Pancreas (tissue), 10 donors: ENCODE measurements at regions not wholly inside any gene's neighbourhood (a gene's known extent, or its start where the extent isn't known, plus 50 kb on each side); places are given as distances from the start of the nearest gene placed in this dataset.

Experiments used
- ATAC-seq, 4 donors: fragments of 200-7000 bp; cut with Tn5 transposase; one replicate each; pipeline versions ENCODE4 v1.8.0 to v1.9.1; 2020; ENCODE audit warnings: mild to moderate bottlenecking in 4 of 4, moderate library complexity in 4 of 4
- DNase-seq, 6 donors: peaks; one replicate each; pipeline ENCODE4 v3.0.0-alpha.2; 2020
- FAIRE-seq: peaks from 2 replicates; lab custom pipeline; 2012; peaks lifted over from hg19 to GRCh38; lab: Jason Lieb, UNC
- H3K27ac ChIP-seq, 4 donors: fragments of 200-600 bp; sonication (generic); 1 replicate in 3 of 4; 2 replicates in 1 of 4; pipeline versions ENCODE4 v1.5.0 to v1.8.0; 2020
- H3K27me3 ChIP-seq, 4 donors: fragments of 200-600 bp; one replicate each; pipeline ENCODE4 v1.8.0; 2021
- H3K36me3 ChIP-seq, 3 donors: fragments of 200-600 bp; sonication (generic) in 1 of 3; one replicate each; pipeline versions ENCODE4 v1.5.0 to v1.8.0; 2020 to 2021
- H3K4me1 ChIP-seq, 3 donors: fragments of 200-600 bp; one replicate each; pipeline ENCODE4 v1.8.0; 2021
- H3K4me3 ChIP-seq, 4 donors: fragments of 200-600 bp; sonication (generic) in 2 of 4; one replicate each; pipeline versions ENCODE4 v1.5.0 to v1.8.0; 2020 to 2021
- H3K9me3 ChIP-seq, 4 donors: fragments of 200-600 bp; one replicate each; pipeline ENCODE4 v1.8.0; 2021
- WGBS, 2 donors: extraction: QIAGEN DNeasy Blood & Tissue Kit; methylation state at CpG; one replicate each; pipeline ENCODE4 v1.1.7; 2013; 5-methylcytosine and 5-hydroxymethylcytosine counted together
- intact Hi-C, 3 donors: fragments of 100-400 bp; cut with DNase I; formaldehyde crosslinking; loops; one replicate each; pipeline versions ENCODE4 v1.11.1 to v1.14.2; 2022
- TF ChIP-seq, protein P1 (sequence below), 4 donors: fragments of 200-600 bp; sonication (generic) in 3 of 4; IDR thresholded peaks; one replicate each; pipeline versions ENCODE4 v1.5.0 to v1.8.0; 2021; ENCODE audit warnings: antibody characterized with exemption in 4 of 4
- donor health status: healthy with polysubstance abuse.
- donor health status: DM: no; HTN: no; CAD: no; lungs with moderate emphysema.
- donor health status: DM: no; HTN: no; CAD: no.
- donor health status: control.
- donor health status: control.
- donor health status: Bipolar disorder and iron deficiency.
- donor health status: DM: yes; HTN: yes; CAD: no.
- donor health status: DM: no; HTN: no; CAD: no.
- donor health status: DM: no; HTN: no; CAD: no.
- donor health status: DM: yes; HTN: yes; CAD: no.

DNA sequence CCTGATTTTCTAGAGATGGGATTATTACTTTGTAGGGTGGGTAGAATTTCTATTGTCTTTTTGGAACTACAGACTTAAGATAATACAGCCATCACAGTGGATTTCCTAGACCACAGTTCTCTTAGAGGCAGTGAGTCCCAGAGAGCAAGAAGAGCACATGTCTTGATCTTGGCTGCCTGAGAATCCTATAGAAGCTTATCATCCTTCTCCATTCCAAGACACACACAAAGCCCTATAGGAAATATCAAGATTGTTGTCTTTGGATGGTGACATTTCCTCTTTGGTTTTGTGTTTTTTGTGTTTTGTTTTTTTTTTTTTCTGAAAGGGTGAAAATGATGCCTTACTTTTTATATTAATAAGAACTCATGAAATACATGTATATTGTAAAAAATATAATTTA, 143.1 kb downstream of the AHR start:
- TF ChIP-seq, protein P1, sequence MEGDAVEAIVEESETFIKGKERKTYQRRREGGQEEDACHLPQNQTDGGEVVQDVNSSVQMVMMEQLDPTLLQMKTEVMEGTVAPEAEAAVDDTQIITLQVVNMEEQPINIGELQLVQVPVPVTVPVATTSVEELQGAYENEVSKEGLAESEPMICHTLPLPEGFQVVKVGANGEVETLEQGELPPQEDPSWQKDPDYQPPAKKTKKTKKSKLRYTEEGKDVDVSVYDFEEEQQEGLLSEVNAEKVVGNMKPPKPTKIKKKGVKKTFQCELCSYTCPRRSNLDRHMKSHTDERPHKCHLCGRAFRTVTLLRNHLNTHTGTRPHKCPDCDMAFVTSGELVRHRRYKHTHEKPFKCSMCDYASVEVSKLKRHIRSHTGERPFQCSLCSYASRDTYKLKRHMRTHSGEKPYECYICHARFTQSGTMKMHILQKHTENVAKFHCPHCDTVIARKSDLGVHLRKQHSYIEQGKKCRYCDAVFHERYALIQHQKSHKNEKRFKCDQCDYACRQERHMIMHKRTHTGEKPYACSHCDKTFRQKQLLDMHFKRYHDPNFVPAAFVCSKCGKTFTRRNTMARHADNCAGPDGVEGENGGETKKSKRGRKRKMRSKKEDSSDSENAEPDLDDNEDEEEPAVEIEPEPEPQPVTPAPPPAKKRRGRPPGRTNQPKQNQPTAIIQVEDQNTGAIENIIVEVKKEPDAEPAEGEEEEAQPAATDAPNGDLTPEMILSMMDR (IDR thresholded peaks at IDR 0.05) = no peak

DNA sequence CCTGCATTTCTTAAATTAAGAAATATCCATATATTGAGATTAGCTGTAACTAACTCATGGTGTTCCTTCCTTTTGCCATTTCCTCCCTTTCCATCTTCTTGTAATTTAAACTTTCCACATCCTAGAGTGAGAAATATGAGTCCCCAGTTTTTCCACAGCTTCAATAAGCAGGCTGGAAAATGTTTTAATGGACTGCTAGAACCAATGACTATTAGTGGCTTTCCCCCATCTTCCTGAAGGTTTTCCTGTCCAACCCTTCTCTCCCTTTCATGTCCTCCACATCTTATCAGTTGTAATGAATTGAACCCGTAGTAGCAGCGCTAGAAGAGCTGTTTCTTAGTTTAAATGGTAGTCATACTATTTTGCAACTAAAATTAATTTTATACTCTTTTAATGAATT, 145.7 kb downstream of the AHR start:
- 80 to 95% methylated on average over 2 of the region's 2 CpGs for WGBS, 2 donors
- no peak overlapping the region for H3K4me3 ChIP-seq
- ATAC-seq (no peak), DNase-seq (no peak), FAIRE-seq (no peak)
- H3K9me3 ChIP-seq = no peaks in the 10 kb centered on the region
- no peaks in the 10 kb centered on the region for H3K36me3 ChIP-seq
- H3K4me1 ChIP-seq = peaks cover 0 to 4% (median 0%) of the 10 kb centered on the region in 3 donors
- no peaks in the 10 kb centered on the region for H3K27me3 ChIP-seq
- intact Hi-C loops = no loop called here
- TF ChIP-seq, protein P1 (IDR thresholded peaks at IDR 0.05) = no peak
- no peak overlapping the region for H3K27ac ChIP-seq

More for the DNA sequence above, 143.1 kb downstream of the AHR start:
- no peak for FAIRE-seq
- no peak overlapping the region for H3K27ac ChIP-seq
- no peaks in the 10 kb centered on the region for H3K9me3 ChIP-seq
- DNase-seq = no peak
- peaks cover 0 to 4% (median 0%) of the 10 kb centered on the region in 3 donors for H3K4me1 ChIP-seq
- intact Hi-C loops = no loop called here
- H3K4me3 ChIP-seq = no peak overlapping the region
- no peaks in the 10 kb centered on the region for H3K27me3 ChIP-seq
- no peak for ATAC-seq
- H3K36me3 ChIP-seq = no peaks in the 10 kb centered on the region

DNA sequence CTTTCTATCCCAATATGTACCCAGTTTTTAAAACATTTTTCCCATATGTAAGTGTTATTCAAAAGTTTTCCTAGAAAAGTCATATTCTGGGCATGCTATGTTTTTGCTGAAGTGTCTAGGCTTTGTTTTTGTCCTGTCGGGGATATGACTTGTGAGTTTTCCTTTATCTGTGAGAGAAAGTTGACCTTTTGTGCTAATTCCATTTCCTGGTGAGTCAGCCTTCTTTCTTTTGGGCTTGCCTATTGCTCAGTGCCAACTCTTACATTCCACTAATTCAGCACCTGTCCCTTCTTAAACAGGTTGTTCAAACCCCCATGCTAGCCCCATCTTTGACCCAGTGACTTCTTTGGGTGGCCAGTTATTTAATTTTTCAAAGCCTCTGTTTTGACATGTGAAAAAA, 146.2 kb downstream of the AHR start:
- 11 to 16% methylated on average over 1 of the region's 1 CpG for WGBS, 2 donors

DNA sequence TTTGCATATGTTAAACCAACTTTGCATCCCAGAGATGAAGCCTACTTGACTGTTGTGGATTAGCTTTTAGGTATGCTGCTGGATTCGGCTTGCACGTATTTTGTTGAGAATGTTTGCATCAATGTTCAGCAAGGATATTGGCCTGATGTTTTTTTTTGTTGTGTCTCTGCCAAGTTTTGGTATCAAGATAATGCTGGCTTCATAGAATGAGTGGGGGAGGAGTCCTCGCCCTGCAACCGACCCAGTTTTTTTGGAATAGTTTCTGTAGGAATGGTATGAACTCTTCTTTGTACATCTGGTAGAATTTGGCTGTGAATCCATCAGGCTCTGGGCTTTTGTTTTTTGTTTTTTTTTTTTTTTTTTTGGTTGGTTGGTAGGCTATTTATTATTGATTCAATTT, 147.9 kb downstream of the AHR start:
- ATAC-seq = no peak
- H3K9me3 ChIP-seq = no peaks in the 10 kb centered on the region
- intact Hi-C loops = no loop called here
- no peak for DNase-seq
- no peaks in the 10 kb centered on the region for H3K27me3 ChIP-seq
- H3K27ac ChIP-seq = no peak overlapping the region
- 58 to 82% methylated on average over 4 of the region's 4 CpGs for WGBS, 2 donors
- TF ChIP-seq, protein P1 (IDR thresholded peaks at IDR 0.05) = no peak
- H3K36me3 ChIP-seq = no peaks in the 10 kb centered on the region
- peaks cover 0 to 4% (median 0%) of the 10 kb centered on the region in 3 donors for H3K4me1 ChIP-seq
- no peak for FAIRE-seq
- no peak overlapping the region for H3K4me3 ChIP-seq

More for the DNA sequence above, 146.2 kb downstream of the AHR start:
- TF ChIP-seq, protein P1 (IDR thresholded peaks at IDR 0.05) = no peak
- Histone ChIP-seq H3K9me3 (no peaks in the 10 kb centered on the region), H3K27ac (no peak overlapping the region), H3K27me3 (no peaks in the 10 kb centered on the region), H3K36me3 (no peaks in the 10 kb centered on the region), H3K4me1 (peaks cover 0 to 4% (median 0%) of the 10 kb centered on the region in 3 donors), H3K4me3 (no peak overlapping the region)
- intact Hi-C loops = no loop called here
- DNase-seq (no peak), FAIRE-seq (no peak), ATAC-seq (peak in 2 of 4 donors; percentile 66 to 75)

DNA sequence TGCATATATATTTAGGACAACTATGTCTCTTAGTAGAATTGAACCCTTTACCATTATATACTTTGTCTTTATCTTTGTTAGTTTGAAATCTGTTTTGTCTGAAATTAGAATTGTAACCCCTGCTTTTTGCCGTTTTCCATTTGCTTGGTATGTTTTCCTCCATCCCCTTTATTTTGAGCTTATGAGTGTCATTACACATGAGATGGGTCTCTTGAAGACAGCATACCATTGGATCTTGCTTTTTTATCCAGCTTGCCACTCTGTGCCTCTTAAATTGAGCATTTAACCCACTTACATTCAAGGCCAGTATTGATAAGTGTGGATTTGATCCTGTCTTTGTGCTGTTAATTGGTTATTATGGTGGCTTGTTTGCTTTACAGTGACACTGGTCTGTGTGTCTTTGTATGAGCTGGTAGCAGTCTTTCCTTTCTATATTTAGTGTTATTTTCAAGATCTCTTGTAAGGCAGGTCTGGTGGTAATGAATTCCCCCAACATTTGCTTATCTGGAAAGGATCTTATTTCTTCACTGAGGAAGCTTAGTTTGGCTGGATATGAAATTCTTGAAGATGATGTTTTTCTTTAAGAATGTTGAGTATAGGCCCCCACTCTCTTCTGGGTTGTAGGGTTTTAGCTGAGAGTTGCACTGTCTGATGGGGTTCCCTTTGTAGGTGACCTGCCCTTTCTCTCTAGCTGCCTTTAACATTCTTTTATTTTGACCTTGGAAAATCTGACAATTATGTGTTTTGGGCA, 149.5 kb downstream of the AHR start:
- H3K9me3 ChIP-seq = no peaks in the 10 kb centered on the region
- WGBS, 2 donors = 64 to 65% methylated on average over 1 of the region's 1 CpG
- ATAC-seq = no peak
- H3K36me3 ChIP-seq = no peaks in the 10 kb centered on the region
- DNase-seq = no peak
- no peaks in the 10 kb centered on the region for H3K27me3 ChIP-seq
- FAIRE-seq = no peak
- intact Hi-C loops = no loop called here
- H3K4me3 ChIP-seq = no peak overlapping the region
- TF ChIP-seq, protein P1 (IDR thresholded peaks at IDR 0.05) = no peak
- H3K27ac ChIP-seq = no peak overlapping the region
- H3K4me1 ChIP-seq = peaks cover 0 to 4% (median 0%) of the 10 kb centered on the region in 3 donors
